ENCODE measurements at regions not wholly inside any gene's neighbourhood (a gene's known extent, or its start where the extent isn't known, plus 50 kb on each side); places are given as distances from the start of the nearest gene placed in this dataset.

DNA sequence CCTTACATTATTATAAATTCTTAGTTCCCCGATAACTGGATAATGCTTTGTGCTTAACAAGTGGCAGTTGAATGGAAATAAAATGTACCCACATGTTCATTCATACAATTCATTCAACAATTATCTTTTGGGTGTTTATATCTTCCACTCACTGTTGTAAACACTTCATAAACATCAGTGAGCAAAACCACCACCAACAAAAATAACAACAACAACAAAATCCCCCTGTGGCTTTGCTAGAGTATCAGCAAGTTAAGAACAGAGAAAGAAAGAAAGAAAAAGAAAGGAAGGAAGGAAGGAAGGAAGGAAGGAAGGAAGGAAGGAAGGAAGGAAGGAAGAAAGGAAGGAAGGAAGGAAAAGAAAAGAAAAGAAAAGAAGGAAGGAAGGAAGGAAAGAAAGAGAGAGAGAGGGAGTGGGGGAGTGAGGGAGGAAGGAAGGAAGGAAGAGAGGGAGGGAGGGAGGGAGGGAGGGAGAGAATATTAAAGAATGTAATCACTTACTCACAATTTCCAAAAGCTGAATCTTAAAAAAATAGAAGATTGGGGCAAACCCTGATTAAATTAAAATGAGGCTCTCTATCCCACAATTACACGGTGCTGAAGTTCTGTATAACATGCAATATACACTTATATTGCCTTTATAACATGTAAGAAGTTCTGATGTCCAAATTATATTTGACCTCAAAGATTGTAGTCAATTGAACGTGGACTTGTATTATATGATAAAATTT is 2238.8 kb downstream of the LRRC4C start:
- TF ChIP-seq, protein P1, sequence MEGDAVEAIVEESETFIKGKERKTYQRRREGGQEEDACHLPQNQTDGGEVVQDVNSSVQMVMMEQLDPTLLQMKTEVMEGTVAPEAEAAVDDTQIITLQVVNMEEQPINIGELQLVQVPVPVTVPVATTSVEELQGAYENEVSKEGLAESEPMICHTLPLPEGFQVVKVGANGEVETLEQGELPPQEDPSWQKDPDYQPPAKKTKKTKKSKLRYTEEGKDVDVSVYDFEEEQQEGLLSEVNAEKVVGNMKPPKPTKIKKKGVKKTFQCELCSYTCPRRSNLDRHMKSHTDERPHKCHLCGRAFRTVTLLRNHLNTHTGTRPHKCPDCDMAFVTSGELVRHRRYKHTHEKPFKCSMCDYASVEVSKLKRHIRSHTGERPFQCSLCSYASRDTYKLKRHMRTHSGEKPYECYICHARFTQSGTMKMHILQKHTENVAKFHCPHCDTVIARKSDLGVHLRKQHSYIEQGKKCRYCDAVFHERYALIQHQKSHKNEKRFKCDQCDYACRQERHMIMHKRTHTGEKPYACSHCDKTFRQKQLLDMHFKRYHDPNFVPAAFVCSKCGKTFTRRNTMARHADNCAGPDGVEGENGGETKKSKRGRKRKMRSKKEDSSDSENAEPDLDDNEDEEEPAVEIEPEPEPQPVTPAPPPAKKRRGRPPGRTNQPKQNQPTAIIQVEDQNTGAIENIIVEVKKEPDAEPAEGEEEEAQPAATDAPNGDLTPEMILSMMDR (IDR thresholded peaks at IDR 0.05; ENCODE audit: insufficient read depth, low read length) = no peak
- no peak for TF ChIP-seq POLR2AphosphoS5 (IDR thresholded peaks at IDR 0.05; ENCODE audit: low read depth)

All from HL-60 (cell line).